Spleen (tissue), 11 donors: ENCODE measurements at regions not wholly inside any gene's neighbourhood (a gene's known extent, or its start where the extent isn't known, plus 50 kb on each side); places are given as distances from the start of the nearest gene placed in this dataset.
A peak's percentile ranks its signal among the peaks of the same experiment; 100 is the strongest.

ENCODE experiments used
- DNase-seq: peaks from one replicate; pipeline ENCODE4 v3.0.0-alpha.2; 2020
- H3K27ac ChIP-seq, 8 donors: fragments of 200-600 bp; sonication (generic) in 7 of 8; 1 replicate in 4 of 8; 2 replicates in 4 of 8; pipeline versions ENCODE4 v1.5.0 to v1.8.0; 2016 to 2021; ENCODE audit warnings: inconsistent platforms in 4 of 8, mild to moderate bottlenecking in 4 of 8, moderate library complexity in 1 of 8
- H3K27me3 ChIP-seq, 7 donors: fragments of 200-600 bp; sonication (generic) in 6 of 7; replicated peaks in 1 of 7; 1 replicate in 4 of 7; 2 replicates in 3 of 7; pipeline versions ENCODE4 v1.5.0 to v1.8.0; 2016 to 2021; ENCODE audit warnings: inconsistent platforms in 3 of 7, mild to moderate bottlenecking in 1 of 7
- H3K36me3 ChIP-seq, 6 donors: fragments of 200-600 bp; sonication (generic) in 5 of 6; 1 replicate in 4 of 6; 2 replicates in 2 of 6; pipeline versions ENCODE4 v1.5.0 to v1.8.0; 2016 to 2021; ENCODE audit warnings: inconsistent platforms in 2 of 6
- H3K4me1 ChIP-seq, 6 donors: fragments of 200-600 bp; sonication (generic) in 5 of 6; 1 replicate in 3 of 6; 2 replicates in 3 of 6; pipeline versions ENCODE4 v1.5.0 to v1.8.0; 2016 to 2021; ENCODE audit warnings: inconsistent platforms in 3 of 6
- H3K4me3 ChIP-seq, 8 donors: fragments of 200-600 bp; sonication (generic) in 7 of 8; 1 replicate in 4 of 8; 2 replicates in 4 of 8; pipeline versions ENCODE4 v1.5.0 to v1.8.0; 2016 to 2021; ENCODE audit warnings: inconsistent platforms in 4 of 8, mild to moderate bottlenecking in 4 of 8, moderate library complexity in 2 of 8
- H3K9me3 ChIP-seq, 8 donors: fragments of 200-600 bp; sonication (generic) in 7 of 8; 1 replicate in 4 of 8; 2 replicates in 4 of 8; pipeline versions ENCODE4 v1.5.0 to v1.8.0; 2016 to 2021; ENCODE audit warnings: inconsistent platforms in 4 of 8
- CTCF ChIP-seq, 11 experiments: fragments of 200-600 bp in 7 of 11; fragments of 450-650 bp in 4 of 11; sonication (generic) in 4 of 11; IDR thresholded peaks in 8 of 11; conservative IDR thresholded peaks in 3 of 11; 1 replicate in 7 of 11; 2 replicates in 4 of 11; pipeline versions ENCODE4 v1.4.0 to v1.8.0; 2016 to 2021; ENCODE audit warnings: antibody characterized with exemption in 11 of 11, inconsistent platforms in 4 of 11, mild to moderate bottlenecking in 1 of 11
- POLR2A ChIP-seq, 3 donors: fragments of 450-650 bp; IDR thresholded peaks; one replicate each; pipeline ENCODE4 v1.5.1; 2017; ENCODE audit warnings: antibody characterized with exemption in 3 of 3, mild to moderate bottlenecking in 1 of 3
- POLR2AphosphoS5 ChIP-seq, 3 donors: sonication (generic); formaldehyde crosslinking; IDR thresholded peaks; one replicate each; pipeline ENCODE4 v1.5.1; 2017; ENCODE audit warnings: antibody characterized with exemption in 3 of 3
- WGBS, 5 donors: extraction: QIAGEN DNeasy Blood & Tissue Kit in 3 of 5; methylation state at CpG; one replicate each; pipeline versions ENCODE4 v1.1.5 to v1.1.7; 2013 to 2018; 5-methylcytosine and 5-hydroxymethylcytosine counted together
- intact Hi-C: fragments of 100-400 bp; cut with DNase I; formaldehyde crosslinking; loops from one replicate; pipeline ENCODE4 v1.15.0; 2023; ENCODE audit warnings: low total_unique reads
- donor health status: healthy with polysubstance abuse.
- donor health status: DM: no; HTN: no; CAD: no; lungs with moderate emphysema.
- donor health status: DM: no; HTN: no; CAD: no.
- donor health status: Bipolar disorder and iron deficiency.
- donor health status: healthy.
- donor health status: DM: no; HTN: no; CAD: no.
- donor health status: DM: yes; HTN: yes; CAD: no.

GRCh38 chr5:88659529-88660263 lies 223.3 kb downstream of the MEF2C start:
- TF ChIP-seq POLR2AphosphoS5 (IDR thresholded peaks at IDR 0.05) (no peak), POLR2A (IDR thresholded peaks at IDR 0.05) (no peak), CTCF (IDR thresholded peaks at IDR 0.05 in 8 of 11, conservative IDR thresholded peaks at IDR 0.05 in 3 of 11) (no peak)
- Histone ChIP-seq H3K4me1 (peaks cover 0 to 24% (median 19%) of the 10 kb centered on the region in 6 donors), H3K9me3 (peaks cover 0 to 20% (median 0%) of the 10 kb centered on the region in 8 donors), H3K27me3 (peaks cover 7 to 100% (median 78%) of the 10 kb centered on the region in 7 donors), H3K27ac (no peak overlapping the region), H3K4me3 (peak overlapping the region in 1 of 8 donors; percentile 68), H3K36me3 (no peaks in the 10 kb centered on the region)
- WGBS, 5 donors, result 7 to 14% (median 13%) methylated on average over 30 to 32 of the region's 32 CpGs
- no peak for DNase-seq
- intact Hi-C loops, result no loop called here

- DNase-seq, result no peak
- intact Hi-C loops, result no loop called here
- Histone ChIP-seq H3K9me3 (peaks cover 0 to 20% (median 0%) of the 10 kb centered on the region in 8 donors), H3K4me1 (peaks cover 0 to 24% (median 19%) of the 10 kb centered on the region in 6 donors), H3K27me3 (peaks cover 2 to 99% (median 70%) of the 10 kb centered on the region in 7 donors), H3K36me3 (no peaks in the 10 kb centered on the region), H3K4me3 (no peak overlapping the region), H3K27ac (no peak overlapping the region)
- TF ChIP-seq CTCF (IDR thresholded peaks at IDR 0.05 in 8 of 11, conservative IDR thresholded peaks at IDR 0.05 in 3 of 11) (no peak), POLR2AphosphoS5 (IDR thresholded peaks at IDR 0.05) (no peak), POLR2A (IDR thresholded peaks at IDR 0.05) (no peak)
- WGBS, 5 donors, result 61 to 81% (median 69%) methylated on average over 4 of the region's 4 CpGs
Observed at GRCh38 chr5:88658886-88659285, 224.1 kb downstream of the MEF2C start.

GRCh38 chr5:88657906-88658775 lies 224.8 kb downstream of the MEF2C start:
- DNase-seq, result no peak
- TF ChIP-seq POLR2A (IDR thresholded peaks at IDR 0.05) (no peak), POLR2AphosphoS5 (IDR thresholded peaks at IDR 0.05) (no peak), CTCF (IDR thresholded peaks at IDR 0.05 in 8 of 11, conservative IDR thresholded peaks at IDR 0.05 in 3 of 11) (no peak)
- WGBS, 5 donors, result 78 to 86% (median 83%) methylated on average over 5 of the region's 5 CpGs
- no peaks in the 10 kb centered on the region for H3K36me3 ChIP-seq
- H3K4me1 ChIP-seq, result peaks cover 0 to 24% (median 19%) of the 10 kb centered on the region in 6 donors
- H3K27ac ChIP-seq, result no peak overlapping the region
- intact Hi-C loops, result no loop called here
- peaks cover 0 to 99% (median 62%) of the 10 kb centered on the region in 7 donors for H3K27me3 ChIP-seq
- H3K9me3 ChIP-seq, result peaks cover 0 to 18% (median 0%) of the 10 kb centered on the region in 8 donors
- no peak overlapping the region for H3K4me3 ChIP-seq

- Histone ChIP-seq H3K27me3 (peaks cover 0 to 96% (median 52%) of the 10 kb centered on the region in 7 donors), H3K9me3 (peaks cover 0 to 14% (median 0%) of the 10 kb centered on the region in 8 donors), H3K4me3 (no peak overlapping the region), H3K36me3 (no peaks in the 10 kb centered on the region), H3K27ac (no peak overlapping the region), H3K4me1 (peaks cover 0 to 24% (median 19%) of the 10 kb centered on the region in 6 donors)
- WGBS, 5 donors, result 60 to 85% (median 73%) methylated on average over 1 of the region's 1 CpG
- intact Hi-C loops, result no loop called here
- no peak for DNase-seq
- TF ChIP-seq CTCF (IDR thresholded peaks at IDR 0.05 in 8 of 11, conservative IDR thresholded peaks at IDR 0.05 in 3 of 11) (no peak), POLR2AphosphoS5 (IDR thresholded peaks at IDR 0.05) (no peak), POLR2A (IDR thresholded peaks at IDR 0.05) (no peak)
Observed at GRCh38 chr5:88657136-88657535, 225.8 kb downstream of the MEF2C start.
